DND-41 (cell line): ENCODE measurements at regions not wholly inside any gene's neighbourhood (a gene's known extent, or its start where the extent isn't known, plus 50 kb on each side); places are given as distances from the start of the nearest gene placed in this dataset.

Source experiments
- ATAC-seq: fragments of 200-7000 bp; cut with Tn5 transposase; 3 replicates; pipeline ENCODE4 v1.9.1; 2021; ENCODE audit warnings: low read depth; ENCODE audit not compliant: insufficient read depth
- DNase-seq: peaks from one replicate; pipeline ENCODE4 v3.0.0-alpha.2; 2020
- H2AFZ ChIP-seq: 2 replicates; pipeline ENCODE4 v1.6.0; 2012; ENCODE audit warnings: low read depth, low read length
- H3K27ac ChIP-seq: 2 replicates; pipeline ENCODE4 v1.5.1; 2012; ENCODE audit warnings: low read length, inconsistent platforms
- H3K27me3 ChIP-seq: fragments of 200-600 bp; sonication (generic); 2 replicates; pipeline ENCODE4 v1.6.0; 2012; ENCODE audit warnings: low read length, mild to moderate bottlenecking, inconsistent platforms; ENCODE audit not compliant: insufficient read depth, poor library complexity
- H3K36me3 ChIP-seq: 2 replicates; pipeline ENCODE4 v1.5.1; 2012; ENCODE audit warnings: low read length, inconsistent platforms; ENCODE audit not compliant: insufficient read depth
- H3K4me1 ChIP-seq: 2 replicates; pipeline ENCODE4 v1.5.1; 2012; ENCODE audit warnings: mild to moderate bottlenecking, low read length; ENCODE audit not compliant: insufficient read depth
- H3K4me2 ChIP-seq: 2 replicates; pipeline ENCODE4 v1.6.0; 2012; ENCODE audit warnings: mild to moderate bottlenecking, moderate library complexity, low read length, inconsistent platforms; ENCODE audit not compliant: insufficient read depth
- H3K4me3 ChIP-seq, 2 experiments: fragments of 200-600 bp in 1 of 2; shearing (Covaris generic) in 1 of 2; 2 replicates each; pipeline ENCODE4 v1.5.1; 2012 to 2016; ENCODE audit warnings: inconsistent platforms in 2 of 2, low read length in 2 of 2, mild to moderate bottlenecking in 2 of 2, low read depth in 1 of 2, moderate library complexity in 1 of 2
- H3K79me2 ChIP-seq: 2 replicates; pipeline ENCODE4 v1.6.0; 2012; ENCODE audit warnings: low read length, inconsistent platforms; ENCODE audit not compliant: insufficient read depth
- H3K9ac ChIP-seq: 2 replicates; pipeline ENCODE4 v1.6.0; 2012; ENCODE audit warnings: low read depth, mild to moderate bottlenecking, inconsistent platforms, low read length, moderate library complexity
- H3K9me3 ChIP-seq: 2 replicates; pipeline ENCODE4 v1.5.1; 2012; ENCODE audit warnings: low read length, moderate library complexity, mild to moderate bottlenecking, inconsistent platforms; ENCODE audit not compliant: insufficient read depth, severe bottlenecking
- H4K20me1 ChIP-seq: 2 replicates; pipeline ENCODE4 v1.6.0; 2012; ENCODE audit warnings: low read length; ENCODE audit not compliant: insufficient read depth
- EZH2 ChIP-seq: IDR thresholded peaks from 3 replicates; pipeline ENCODE4 v1.6.1; 2012; ENCODE audit warnings: borderline replicate concordance, low read depth, mild to moderate bottlenecking, moderate library complexity, low read length, inconsistent platforms; ENCODE audit not compliant: severe bottlenecking
- TF ChIP-seq, protein P1 (sequence below): IDR thresholded peaks from 2 replicates; pipeline ENCODE4 v1.5.1; 2012; ENCODE audit warnings: borderline replicate concordance, low read length, moderate library complexity, mild to moderate bottlenecking; ENCODE audit not compliant: poor library complexity, severe bottlenecking; ENCODE audit errors: extremely low read depth

DNA sequence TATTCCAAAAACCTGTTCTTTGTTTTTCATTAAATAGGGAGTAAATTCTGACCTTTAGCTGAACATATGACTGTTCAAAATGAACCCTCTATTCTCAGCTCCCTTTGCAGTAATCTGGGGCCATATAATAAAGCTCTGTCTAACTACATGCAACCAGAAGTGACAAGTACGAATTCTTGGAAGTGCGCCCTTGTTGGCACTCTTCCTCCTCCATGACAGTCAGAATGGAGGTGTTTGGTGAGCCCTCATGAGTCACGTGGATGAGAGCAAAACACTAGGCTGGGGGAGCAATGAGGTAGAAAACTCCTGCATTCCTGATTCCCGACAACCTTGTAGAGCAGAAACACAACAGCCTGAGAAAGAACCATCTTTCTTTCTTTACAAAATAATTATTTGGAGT lies 552.9 kb downstream of the FBXO15 start:
- H3K9me3 ChIP-seq: no peaks in the 10 kb centered on the region

DNA sequence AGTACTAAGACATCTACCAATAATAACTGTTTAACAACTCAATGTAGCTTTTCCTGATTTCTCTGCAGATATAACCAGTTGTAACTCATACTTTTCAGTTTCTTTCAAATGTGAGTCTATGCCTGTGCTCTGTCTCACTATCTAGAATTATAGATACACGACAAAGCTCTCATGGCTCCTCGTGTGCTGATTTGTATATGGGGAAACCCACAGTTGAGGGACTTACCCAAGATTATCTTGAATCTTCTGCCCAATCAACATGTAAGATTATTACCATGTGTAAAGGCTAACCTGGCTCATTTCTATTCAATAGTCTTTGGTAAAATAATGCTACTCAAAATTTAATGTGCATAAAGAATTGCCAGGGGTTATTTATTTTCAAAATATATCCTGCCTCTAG lies 554.4 kb downstream of the FBXO15 start:
- no peak overlapping the region for H3K27ac ChIP-seq
- no peaks in the 10 kb centered on the region for H3K79me2 ChIP-seq
- H3K27me3 ChIP-seq: no peaks in the 10 kb centered on the region
- H3K4me3 ChIP-seq: no peak overlapping the region
- no peaks in the 10 kb centered on the region for H4K20me1 ChIP-seq
- no peak for DNase-seq
- no peak overlapping the region for H3K4me2 ChIP-seq
- H3K36me3 ChIP-seq: no peaks in the 10 kb centered on the region
- no peak for ATAC-seq
- no peaks in the 10 kb centered on the region for H3K4me1 ChIP-seq
- no peaks in the 10 kb centered on the region for H3K9me3 ChIP-seq
- no peak for TF ChIP-seq EZH2
- TF ChIP-seq, protein P1, sequence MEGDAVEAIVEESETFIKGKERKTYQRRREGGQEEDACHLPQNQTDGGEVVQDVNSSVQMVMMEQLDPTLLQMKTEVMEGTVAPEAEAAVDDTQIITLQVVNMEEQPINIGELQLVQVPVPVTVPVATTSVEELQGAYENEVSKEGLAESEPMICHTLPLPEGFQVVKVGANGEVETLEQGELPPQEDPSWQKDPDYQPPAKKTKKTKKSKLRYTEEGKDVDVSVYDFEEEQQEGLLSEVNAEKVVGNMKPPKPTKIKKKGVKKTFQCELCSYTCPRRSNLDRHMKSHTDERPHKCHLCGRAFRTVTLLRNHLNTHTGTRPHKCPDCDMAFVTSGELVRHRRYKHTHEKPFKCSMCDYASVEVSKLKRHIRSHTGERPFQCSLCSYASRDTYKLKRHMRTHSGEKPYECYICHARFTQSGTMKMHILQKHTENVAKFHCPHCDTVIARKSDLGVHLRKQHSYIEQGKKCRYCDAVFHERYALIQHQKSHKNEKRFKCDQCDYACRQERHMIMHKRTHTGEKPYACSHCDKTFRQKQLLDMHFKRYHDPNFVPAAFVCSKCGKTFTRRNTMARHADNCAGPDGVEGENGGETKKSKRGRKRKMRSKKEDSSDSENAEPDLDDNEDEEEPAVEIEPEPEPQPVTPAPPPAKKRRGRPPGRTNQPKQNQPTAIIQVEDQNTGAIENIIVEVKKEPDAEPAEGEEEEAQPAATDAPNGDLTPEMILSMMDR: no peak
- H2AFZ ChIP-seq: no peak overlapping the region
- no peak overlapping the region for H3K9ac ChIP-seq

More for the DNA sequence above, 552.9 kb downstream of the FBXO15 start:
- Histone ChIP-seq H3K4me3 (no peak overlapping the region), H3K27ac (no peak overlapping the region), H3K79me2 (no peaks in the 10 kb centered on the region), H3K27me3 (no peaks in the 10 kb centered on the region), H2AFZ (no peak overlapping the region), H3K9ac (no peak overlapping the region), H3K4me1 (no peaks in the 10 kb centered on the region), H4K20me1 (no peaks in the 10 kb centered on the region), H3K36me3 (no peaks in the 10 kb centered on the region), H3K4me2 (no peak overlapping the region)
- no peak for TF ChIP-seq EZH2
- TF ChIP-seq, protein P1: no peak
- DNase-seq: no peak
- no peak for ATAC-seq

DNA sequence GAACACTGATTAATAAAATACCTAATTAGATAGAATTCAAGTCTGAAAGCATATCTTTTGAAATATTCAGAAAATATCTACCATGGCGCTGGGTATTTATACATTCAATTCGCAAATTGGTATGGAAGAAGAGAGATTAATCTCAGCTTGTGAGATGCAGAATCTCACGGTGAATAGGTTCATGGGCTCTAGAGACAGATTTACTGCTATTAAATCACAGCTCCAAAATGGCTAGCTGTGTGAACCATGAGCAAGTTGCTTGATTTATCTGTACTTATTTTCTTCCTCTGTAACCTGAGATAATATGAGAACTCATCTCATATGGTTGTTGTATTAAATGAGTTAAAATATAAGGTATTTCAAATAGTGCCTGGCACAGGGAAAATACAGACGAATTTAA lies 556.7 kb downstream of the FBXO15 start:
- no peaks in the 10 kb centered on the region for H3K79me2 ChIP-seq
- H3K27ac ChIP-seq: no peak overlapping the region
- DNase-seq (no peak), ATAC-seq (no peak)
- H3K4me3 ChIP-seq: no peak overlapping the region
- no peaks in the 10 kb centered on the region for H3K36me3 ChIP-seq
- no peaks in the 10 kb centered on the region for H4K20me1 ChIP-seq
- no peaks in the 10 kb centered on the region for H3K9me3 ChIP-seq
- no peaks in the 10 kb centered on the region for H3K4me1 ChIP-seq
- no peaks in the 10 kb centered on the region for H3K27me3 ChIP-seq
- H3K9ac ChIP-seq: no peak overlapping the region
- no peak overlapping the region for H2AFZ ChIP-seq
- H3K4me2 ChIP-seq: no peak overlapping the region
- TF ChIP-seq, protein P1: no peak
- TF ChIP-seq EZH2: no peak

DNA sequence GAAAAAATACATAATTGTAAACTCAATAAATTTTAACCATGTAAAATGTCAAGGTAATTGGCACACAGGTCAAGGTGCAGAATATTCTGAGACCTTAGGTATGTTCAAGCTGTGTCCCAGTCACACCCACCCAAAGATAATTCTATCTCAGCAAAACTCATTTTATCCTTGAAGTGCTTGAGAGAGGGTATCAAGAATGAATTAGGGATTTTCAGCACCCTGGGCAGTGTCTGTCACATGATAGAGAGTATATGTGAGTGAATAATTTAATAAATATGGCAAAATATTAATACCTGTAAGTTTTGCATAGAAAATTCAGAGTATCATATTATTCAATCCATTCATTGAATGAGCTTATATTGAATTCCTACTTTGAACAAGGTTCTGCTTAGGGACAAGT lies 567.9 kb downstream of the FBXO15 start:
- H3K9ac ChIP-seq: no peak overlapping the region
- H3K4me1 ChIP-seq: no peaks in the 10 kb centered on the region
- no peak overlapping the region for H3K27ac ChIP-seq
- H3K79me2 ChIP-seq: no peaks in the 10 kb centered on the region
- ATAC-seq (no peak), DNase-seq (no peak)
- H3K4me3 ChIP-seq: no peak overlapping the region
- H4K20me1 ChIP-seq: no peaks in the 10 kb centered on the region
- H3K9me3 ChIP-seq: no peaks in the 10 kb centered on the region
- H3K4me2 ChIP-seq: no peak overlapping the region
- TF ChIP-seq EZH2: no peak
- TF ChIP-seq, protein P1: no peak
- H2AFZ ChIP-seq: no peak overlapping the region
- H3K36me3 ChIP-seq: no peaks in the 10 kb centered on the region
- no peaks in the 10 kb centered on the region for H3K27me3 ChIP-seq
